IPS-18a (cell line): ENCODE measurements at regions not wholly inside any gene's neighbourhood (a gene's known extent, or its start where the extent isn't known, plus 50 kb on each side); places are given as distances from the start of the nearest gene placed in this dataset.
"Not testable (repeated sequence)": the region's sequence is repeated elsewhere in the genome, so short reads cannot be mapped to it uniquely, and the experiment has no call there.

Source experiments
- H3K27ac ChIP-seq: one replicate; pipeline ENCODE4 v1.5.1; 2013; ENCODE audit warnings: low read length
- H3K27me3 ChIP-seq: one replicate; pipeline ENCODE4 v1.6.1; 2013; ENCODE audit warnings: mild to moderate bottlenecking, low read length; ENCODE audit not compliant: control insufficient read depth, insufficient read depth
- H3K36me3 ChIP-seq: one replicate; pipeline ENCODE4 v1.6.1; 2013; ENCODE audit warnings: low read depth, low read length; ENCODE audit not compliant: control insufficient read depth
- H3K4me1 ChIP-seq: one replicate; pipeline ENCODE4 v1.6.1; 2013; ENCODE audit warnings: low read depth, low read length; ENCODE audit not compliant: control insufficient read depth
- H3K4me3 ChIP-seq: one replicate; pipeline ENCODE4 v1.5.1; 2013; ENCODE audit warnings: low read length
- H3K9ac ChIP-seq: one replicate; pipeline ENCODE4 v1.6.1; 2013; ENCODE audit warnings: mild to moderate bottlenecking, low read length, moderate library complexity
- H3K9me3 ChIP-seq: one replicate; pipeline ENCODE4 v1.6.1; 2013; ENCODE audit warnings: low read depth, low read length; ENCODE audit not compliant: control insufficient read depth

- not testable (repeated sequence) for H3K9ac ChIP-seq, H3K27ac ChIP-seq, H3K36me3 ChIP-seq, H3K4me3 ChIP-seq, H3K9me3 ChIP-seq, H3K4me1 ChIP-seq, H3K27me3 ChIP-seq
Observed at GRCh38 chr20:47845382-47845977, 60.2 kb upstream of the SULF2 start.

GRCh38 chr20:47844568-47844906 is 59.3 kb upstream of the SULF2 start:
- H3K4me1 ChIP-seq, H3K27ac ChIP-seq, H3K9me3 ChIP-seq, H3K27me3 ChIP-seq, H3K36me3 ChIP-seq, H3K4me3 ChIP-seq, H3K9ac ChIP-seq: not testable (repeated sequence)

- no peak overlapping the region for H3K4me3 ChIP-seq
- no peak overlapping the region for H3K27ac ChIP-seq
- H3K9me3 ChIP-seq: no peaks in the 10 kb centered on the region
- H3K4me1 ChIP-seq: no peaks in the 10 kb centered on the region
- no peaks in the 10 kb centered on the region for H3K27me3 ChIP-seq
- H3K9ac ChIP-seq: no peak overlapping the region
- no peaks in the 10 kb centered on the region for H3K36me3 ChIP-seq
Observed at GRCh38 chr20:47843886-47844567, 58.7 kb upstream of the SULF2 start.

- not testable (repeated sequence) for H3K27ac ChIP-seq, H3K9me3 ChIP-seq, H3K9ac ChIP-seq, H3K27me3 ChIP-seq, H3K36me3 ChIP-seq, H3K4me1 ChIP-seq, H3K4me3 ChIP-seq
Observed at GRCh38 chr20:47842950-47843349, 57.7 kb upstream of the SULF2 start.

GRCh38 chr20:47842004-47842403 is 56.7 kb upstream of the SULF2 start:
- H3K4me3 ChIP-seq, H3K4me1 ChIP-seq, H3K27ac ChIP-seq, H3K36me3 ChIP-seq, H3K9ac ChIP-seq, H3K27me3 ChIP-seq, H3K9me3 ChIP-seq: not testable (repeated sequence)

- not testable (repeated sequence) for H3K9me3 ChIP-seq, H3K4me1 ChIP-seq, H3K4me3 ChIP-seq, H3K27ac ChIP-seq, H3K27me3 ChIP-seq, H3K36me3 ChIP-seq, H3K9ac ChIP-seq
Observed at GRCh38 chr20:47836256-47836817, 51.1 kb upstream of the SULF2 start.
